ENCODE measurements at regions not wholly inside any gene's neighbourhood (a gene's known extent, or its start where the extent isn't known, plus 50 kb on each side); places are given as distances from the start of the nearest gene placed in this dataset.

DNA sequence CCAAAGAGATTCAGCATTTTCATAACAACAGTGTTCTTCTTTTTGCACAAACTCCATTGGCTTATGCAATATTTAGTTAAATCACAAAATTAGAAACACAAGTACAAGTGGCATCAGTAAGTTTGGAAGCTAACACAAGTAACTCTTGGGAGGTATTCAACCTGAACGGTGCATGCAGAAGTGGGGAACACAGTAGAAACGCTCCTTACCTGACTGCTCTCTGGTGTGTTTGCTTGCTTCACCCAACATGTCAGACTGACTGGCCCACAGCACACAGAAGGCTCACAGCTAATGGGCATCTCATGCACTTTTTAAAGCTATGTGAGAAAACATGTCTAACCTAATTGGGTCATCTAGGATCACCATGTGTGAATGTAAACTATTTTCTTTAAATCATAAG lies 133.6 kb downstream of the MAGEB17 start:
- ATAC-seq (no peak), DNase-seq (no peak)
- Mint-ChIP-seq H3K36me3 (ENCODE audit: low read depth) (peaks cover 2% of the 10 kb centered on the region), H3K4me1 (no peaks in the 10 kb centered on the region), H3K27me3 (no peaks in the 10 kb centered on the region), H3K27ac (no peak overlapping the region), H3K4me3 (no peak overlapping the region)
- H3K9me3 ChIP-seq (ENCODE audit: control insufficient read depth, low read length, poor library complexity, severe bottlenecking): no peaks in the 10 kb centered on the region

DNA sequence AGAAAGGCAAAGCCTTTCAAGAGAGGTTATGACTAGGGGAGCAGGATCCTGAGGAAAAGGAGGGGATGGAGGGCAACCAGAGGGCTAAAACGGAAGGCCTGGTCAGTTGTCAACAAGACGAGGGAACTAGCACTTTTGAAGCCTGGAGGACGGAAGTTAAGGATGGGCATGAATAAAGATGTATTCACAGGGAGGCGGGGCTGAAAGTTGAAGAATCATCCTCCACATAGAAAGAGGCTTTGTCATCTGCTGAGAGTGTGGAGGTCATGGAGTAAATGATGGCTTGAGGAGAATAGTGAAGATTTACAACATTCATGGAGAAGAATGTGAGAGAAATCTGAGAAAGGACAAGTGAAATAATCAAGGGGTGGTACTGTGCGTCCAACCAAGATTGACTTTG lies 137.5 kb downstream of the MAGEB17 start:
- Mint-ChIP-seq H3K4me1 (no peaks in the 10 kb centered on the region), H3K27ac (no peak overlapping the region), H3K27me3 (peaks cover 7% of the 10 kb centered on the region), H3K36me3 (ENCODE audit: low read depth) (peaks cover 2% of the 10 kb centered on the region), H3K4me3 (no peak overlapping the region)
- H3K9me3 ChIP-seq (ENCODE audit: control insufficient read depth, low read length, poor library complexity, severe bottlenecking): no peaks in the 10 kb centered on the region
- DNase-seq (no peak), ATAC-seq (no peak)

DNA sequence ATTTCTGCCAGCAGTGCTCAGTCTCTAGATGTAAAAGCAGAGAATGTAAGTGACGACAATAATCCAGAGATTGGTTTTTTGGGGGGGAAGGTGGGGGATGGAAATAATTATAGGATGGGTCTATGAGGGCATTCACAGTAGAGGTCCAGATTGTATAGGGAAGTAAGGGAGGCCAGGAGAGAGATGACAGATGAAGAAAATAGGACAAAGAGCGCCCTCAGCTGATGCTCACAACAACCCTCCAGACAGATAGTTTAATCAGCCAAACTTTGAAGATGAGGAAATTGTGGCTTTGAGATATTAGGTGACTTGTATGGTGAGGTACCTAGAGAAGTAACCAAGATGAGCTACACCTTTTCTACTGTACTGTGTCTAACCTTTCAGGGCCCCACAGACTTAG lies 137.9 kb downstream of the MAGEB17 start:
- Mint-ChIP-seq H3K4me3 (no peak overlapping the region), H3K27ac (no peak overlapping the region), H3K27me3 (peaks cover 11% of the 10 kb centered on the region), H3K36me3 (ENCODE audit: low read depth) (peaks cover 3% of the 10 kb centered on the region), H3K4me1 (no peaks in the 10 kb centered on the region)
- DNase-seq: no peak
- H3K9me3 ChIP-seq (ENCODE audit: control insufficient read depth, low read length, poor library complexity, severe bottlenecking): no peaks in the 10 kb centered on the region
- no peak for ATAC-seq

DNA sequence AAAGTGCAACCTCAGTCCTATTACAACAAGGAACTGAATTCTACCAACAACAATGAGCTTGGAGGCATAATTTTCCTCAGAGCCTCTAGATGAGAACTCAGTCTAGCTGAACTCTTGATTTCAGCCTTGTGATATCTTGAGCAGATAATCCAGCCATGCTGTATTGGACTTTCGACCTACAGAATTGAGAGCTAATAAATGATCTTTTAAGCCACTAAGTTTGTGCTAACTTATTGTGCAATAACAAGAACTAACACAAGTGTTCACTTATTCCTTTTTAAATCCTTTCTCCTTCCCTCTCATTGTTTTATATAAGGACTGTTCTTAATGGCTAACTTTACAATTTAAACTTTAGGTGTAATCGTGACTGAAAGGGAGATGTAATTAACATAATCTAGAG lies 140.7 kb downstream of the MAGEB17 start:
- Mint-ChIP-seq H3K4me3 (no peak overlapping the region), H3K36me3 (ENCODE audit: low read depth) (peaks cover 3% of the 10 kb centered on the region), H3K4me1 (no peaks in the 10 kb centered on the region), H3K27ac (no peak overlapping the region), H3K27me3 (peaks cover 17% of the 10 kb centered on the region)
- ATAC-seq (no peak), DNase-seq (no peak)
- no peaks in the 10 kb centered on the region for H3K9me3 ChIP-seq (ENCODE audit: control insufficient read depth, low read length, poor library complexity, severe bottlenecking)

DNA sequence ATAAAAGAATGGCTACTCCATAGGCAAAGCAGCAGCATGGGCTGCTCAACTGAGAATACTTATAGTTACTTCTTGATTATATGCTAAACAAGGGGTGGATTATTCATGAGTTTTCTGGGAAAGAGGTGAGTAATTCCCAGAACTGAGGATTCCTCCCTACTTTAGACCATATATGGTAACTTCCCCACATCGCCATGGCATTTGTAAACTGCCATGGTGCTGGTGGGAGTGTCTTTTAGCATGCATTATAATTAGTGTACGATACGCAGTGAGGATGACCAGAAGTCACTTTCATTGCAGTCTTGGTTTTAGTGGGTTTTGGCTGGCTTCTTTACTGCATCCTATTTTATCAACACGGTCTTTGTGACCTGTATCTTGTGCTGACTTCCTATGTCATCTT lies 141.5 kb downstream of the MAGEB17 start:
- Mint-ChIP-seq H3K27me3 (peaks cover 17% of the 10 kb centered on the region), H3K27ac (no peak overlapping the region), H3K36me3 (ENCODE audit: low read depth) (peaks cover 3% of the 10 kb centered on the region), H3K4me1 (no peaks in the 10 kb centered on the region), H3K4me3 (no peak overlapping the region)
- no peaks in the 10 kb centered on the region for H3K9me3 ChIP-seq (ENCODE audit: control insufficient read depth, low read length, poor library complexity, severe bottlenecking)
- no peak for DNase-seq
- ATAC-seq: no peak

DNA sequence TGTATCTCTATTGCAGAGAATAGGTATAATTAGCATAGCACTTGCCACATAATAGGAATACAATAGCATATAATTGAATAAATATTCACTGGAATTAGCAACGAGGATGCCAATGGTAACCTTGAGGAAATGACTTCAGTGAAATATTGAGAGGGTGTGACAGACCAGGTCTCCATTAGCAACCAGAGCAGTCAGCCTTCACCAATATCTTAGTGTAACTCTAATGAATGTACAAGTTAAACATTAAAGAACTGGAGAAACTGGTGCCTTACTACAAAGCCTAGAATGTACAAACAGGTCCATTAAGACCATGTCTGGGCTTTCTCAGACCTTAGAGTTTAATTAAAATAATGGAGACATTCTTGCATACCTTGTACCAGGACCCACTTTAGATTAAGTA lies 143.0 kb downstream of the MAGEB17 start:
- H3K27ac Mint-ChIP-seq: no peak overlapping the region

DNA sequence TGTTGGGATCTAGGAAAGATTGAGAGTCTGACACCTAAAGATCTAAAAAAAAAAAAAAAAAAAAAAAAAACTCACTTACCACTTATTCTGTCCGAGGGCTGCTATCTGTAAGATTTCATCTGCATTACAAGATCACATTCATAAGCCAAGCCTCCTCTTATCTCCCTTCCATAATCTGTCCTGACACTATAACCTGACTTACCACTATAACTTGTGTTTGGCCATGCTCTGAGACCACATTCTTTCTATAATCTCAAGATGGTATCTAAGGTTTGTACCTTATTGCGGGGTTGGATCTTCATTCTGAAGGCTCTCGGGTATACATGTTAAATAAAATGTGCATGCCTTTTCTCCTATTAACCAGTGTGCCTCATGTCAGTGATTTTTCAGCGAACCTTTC lies 144.4 kb downstream of the MAGEB17 start:
- no peaks in the 10 kb centered on the region for H3K9me3 ChIP-seq (ENCODE audit: control insufficient read depth, low read length, poor library complexity, severe bottlenecking)
- H3K27me3 Mint-ChIP-seq: peaks cover 17% of the 10 kb centered on the region
- no peak overlapping the region for H3K4me3 Mint-ChIP-seq
- H3K27ac Mint-ChIP-seq: no peak overlapping the region
- no peak for ATAC-seq
- DNase-seq: no peak
- no peaks in the 10 kb centered on the region for H3K4me1 Mint-ChIP-seq
- peaks cover 3% of the 10 kb centered on the region for H3K36me3 Mint-ChIP-seq (ENCODE audit: low read depth)

More for the DNA sequence above, 143.0 kb downstream of the MAGEB17 start:
- ATAC-seq (no peak), DNase-seq (no peak)
- no peaks in the 10 kb centered on the region for H3K9me3 ChIP-seq (ENCODE audit: control insufficient read depth, low read length, poor library complexity, severe bottlenecking)
- Mint-ChIP-seq H3K27me3 (peaks cover 17% of the 10 kb centered on the region), H3K4me1 (no peaks in the 10 kb centered on the region), H3K4me3 (no peak overlapping the region), H3K36me3 (ENCODE audit: low read depth) (peaks cover 3% of the 10 kb centered on the region)

DNA sequence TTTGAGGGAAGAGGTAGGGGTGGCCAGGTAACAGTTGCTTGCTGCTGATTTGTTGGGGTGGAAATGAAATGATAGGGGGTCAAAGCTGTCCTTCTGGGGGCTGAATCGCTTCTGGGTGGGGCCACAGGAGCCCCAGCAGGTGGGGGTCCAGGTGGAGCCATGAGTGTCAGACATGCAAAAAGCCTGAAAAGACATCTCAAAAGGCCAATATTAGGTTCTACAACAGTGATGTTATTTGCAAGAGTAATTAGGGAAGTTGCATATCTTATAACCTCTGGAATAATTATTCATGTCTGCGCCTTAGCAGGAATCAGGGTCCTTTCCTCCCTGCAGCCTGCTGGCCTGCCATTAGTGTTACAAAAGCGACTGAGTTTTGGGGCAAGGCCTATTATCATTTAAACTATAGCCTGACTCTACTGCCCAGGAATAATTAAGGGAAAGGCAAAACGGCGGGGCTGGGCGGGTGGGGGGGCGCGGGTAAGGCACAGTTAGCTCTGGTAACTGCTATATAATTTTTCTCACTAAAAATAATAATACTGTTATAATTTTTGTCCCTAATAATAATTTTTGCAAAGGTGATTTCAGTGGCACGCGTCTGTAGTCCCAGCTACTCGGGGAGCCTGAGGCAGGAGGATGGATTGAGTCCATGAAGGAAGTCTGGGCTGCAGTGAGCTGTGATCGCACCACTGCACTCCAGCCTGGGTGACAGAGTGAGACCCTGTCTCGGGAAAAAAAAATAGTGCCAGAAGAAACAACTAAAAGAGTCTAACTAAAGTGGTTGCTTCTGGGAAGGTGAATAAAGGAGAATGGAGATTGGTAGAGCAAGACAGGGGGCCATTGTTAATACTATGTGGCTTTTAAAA lies 145.7 kb downstream of the MAGEB17 start:
- Mint-ChIP-seq H3K36me3 (ENCODE audit: low read depth) (peaks cover 3% of the 10 kb centered on the region), H3K27ac (no peak overlapping the region), H3K4me1 (no peaks in the 10 kb centered on the region), H3K27me3 (peaks cover 17% of the 10 kb centered on the region), H3K4me3 (no peak overlapping the region)
- H3K9me3 ChIP-seq (ENCODE audit: control insufficient read depth, low read length, poor library complexity, severe bottlenecking): no peaks in the 10 kb centered on the region
- DNase-seq (no peak), ATAC-seq (no peak)

DNA sequence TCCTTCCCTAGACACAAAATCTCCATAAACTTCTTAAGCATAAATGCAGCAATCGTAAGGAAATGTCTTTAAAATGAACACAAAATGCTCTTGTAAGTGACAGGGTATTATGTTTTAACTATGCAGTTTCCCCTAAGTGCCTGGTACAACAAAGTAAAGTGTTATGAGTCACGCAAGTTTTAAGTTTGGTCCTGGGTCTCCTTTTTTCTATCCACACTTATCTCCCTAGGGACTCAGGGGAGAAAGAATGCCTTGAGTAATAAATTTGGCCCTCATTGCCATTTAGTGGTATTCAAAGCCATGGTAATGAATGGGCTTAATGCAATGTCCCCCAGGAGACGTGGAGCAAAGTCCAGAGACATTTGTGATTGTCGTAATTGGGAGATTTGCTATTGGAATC lies 149.1 kb downstream of the MAGEB17 start:
- H3K4me3 Mint-ChIP-seq: no peak overlapping the region
- peaks cover 11% of the 10 kb centered on the region for H3K27me3 Mint-ChIP-seq
- no peaks in the 10 kb centered on the region for H3K9me3 ChIP-seq (ENCODE audit: control insufficient read depth, low read length, poor library complexity, severe bottlenecking)
- H3K4me1 Mint-ChIP-seq: no peaks in the 10 kb centered on the region
- H3K36me3 Mint-ChIP-seq (ENCODE audit: low read depth): no peaks in the 10 kb centered on the region
- no peak overlapping the region for H3K27ac Mint-ChIP-seq
- no peak for ATAC-seq
- no peak for DNase-seq

DNA sequence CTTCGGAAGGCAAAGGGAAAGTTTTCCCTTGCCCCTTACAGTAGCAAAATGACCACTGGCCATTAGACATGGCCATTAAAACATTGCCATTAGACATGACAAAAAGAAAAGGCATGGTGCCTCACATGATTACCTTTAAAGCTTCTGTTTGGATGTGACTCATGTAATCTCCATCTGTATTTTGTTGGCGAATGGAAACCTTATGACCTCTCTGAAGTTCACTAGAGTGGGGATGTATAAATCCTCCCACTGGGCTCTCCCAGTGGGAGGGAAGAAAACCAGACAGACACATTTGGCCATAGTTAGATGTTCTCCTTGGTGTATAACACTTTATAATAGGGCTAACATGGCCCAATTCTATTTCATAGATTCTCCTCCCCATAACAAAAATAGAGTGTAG lies 152.6 kb downstream of the MAGEB17 start:
- H3K27ac Mint-ChIP-seq: no peak overlapping the region
- H3K36me3 Mint-ChIP-seq (ENCODE audit: low read depth): no peaks in the 10 kb centered on the region
- no peaks in the 10 kb centered on the region for H3K9me3 ChIP-seq (ENCODE audit: control insufficient read depth, low read length, poor library complexity, severe bottlenecking)
- H3K27me3 Mint-ChIP-seq: peaks cover 5% of the 10 kb centered on the region
- ATAC-seq (no peak), DNase-seq (no peak)
- no peak overlapping the region for H3K4me3 Mint-ChIP-seq
- H3K4me1 Mint-ChIP-seq: no peaks in the 10 kb centered on the region

DNA sequence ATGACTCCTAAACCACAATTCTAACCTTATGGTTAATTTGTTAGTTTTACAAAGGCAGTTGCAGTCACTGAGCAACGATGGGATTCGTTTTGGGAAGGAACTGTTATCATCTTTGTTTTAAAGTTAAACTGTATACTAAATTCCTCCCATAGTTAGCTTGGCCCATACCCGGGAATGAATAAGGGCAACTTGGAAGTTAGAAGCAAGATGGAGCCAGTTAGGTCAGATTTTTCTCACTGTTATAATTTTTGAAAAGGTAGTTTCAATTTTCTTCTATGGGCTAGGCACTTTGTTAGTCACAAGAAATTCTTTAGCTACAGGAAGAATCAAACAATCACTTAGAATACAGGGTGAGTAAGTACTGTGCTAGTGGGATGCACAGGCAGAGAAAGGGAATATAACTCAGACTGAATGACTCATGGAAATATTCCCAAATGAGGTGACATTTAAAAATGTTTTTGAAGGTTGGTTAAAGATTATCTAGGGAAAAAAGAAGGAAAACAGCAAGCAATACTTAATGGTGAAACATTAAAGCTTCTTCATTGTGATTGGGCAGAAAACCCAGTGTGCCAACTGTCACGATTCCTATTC lies 153.6 kb downstream of the MAGEB17 start:
- no peaks in the 10 kb centered on the region for H3K4me1 Mint-ChIP-seq
- no peak for ATAC-seq
- H3K4me3 Mint-ChIP-seq: no peak overlapping the region
- H3K27ac Mint-ChIP-seq: no peak overlapping the region
- DNase-seq: no peak
- H3K27me3 Mint-ChIP-seq: peaks cover 5% of the 10 kb centered on the region
- H3K36me3 Mint-ChIP-seq (ENCODE audit: low read depth): no peaks in the 10 kb centered on the region
- no peaks in the 10 kb centered on the region for H3K9me3 ChIP-seq (ENCODE audit: control insufficient read depth, low read length, poor library complexity, severe bottlenecking)

DNA sequence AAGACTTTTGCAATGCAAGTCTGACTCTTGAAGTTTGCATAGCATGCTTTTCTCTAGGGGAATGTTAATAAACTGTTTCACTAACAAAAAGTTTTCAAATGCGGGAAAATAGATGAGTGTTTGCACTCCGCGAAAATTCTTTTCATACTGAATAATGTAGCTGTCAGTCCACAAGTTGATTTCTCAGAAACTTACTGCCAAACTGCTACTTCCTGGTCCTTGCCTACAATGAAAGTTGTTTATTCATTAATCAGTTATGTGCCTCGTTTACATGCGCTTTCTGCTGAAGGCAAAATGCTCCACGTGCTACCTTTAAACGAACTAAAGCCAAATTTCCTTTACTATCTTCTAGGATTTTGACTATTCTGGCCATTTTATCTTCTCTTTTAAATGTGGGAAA lies 166.2 kb downstream of the MAGEB17 start:
- H3K27me3 Mint-ChIP-seq: no peaks in the 10 kb centered on the region
- no peak overlapping the region for H3K27ac Mint-ChIP-seq
- no peaks in the 10 kb centered on the region for H3K4me1 Mint-ChIP-seq
- no peaks in the 10 kb centered on the region for H3K36me3 Mint-ChIP-seq (ENCODE audit: low read depth)
- no peaks in the 10 kb centered on the region for H3K9me3 ChIP-seq (ENCODE audit: control insufficient read depth, low read length, poor library complexity, severe bottlenecking)
- ATAC-seq (no peak), DNase-seq (no peak)
- no peak overlapping the region for H3K4me3 Mint-ChIP-seq

DNA sequence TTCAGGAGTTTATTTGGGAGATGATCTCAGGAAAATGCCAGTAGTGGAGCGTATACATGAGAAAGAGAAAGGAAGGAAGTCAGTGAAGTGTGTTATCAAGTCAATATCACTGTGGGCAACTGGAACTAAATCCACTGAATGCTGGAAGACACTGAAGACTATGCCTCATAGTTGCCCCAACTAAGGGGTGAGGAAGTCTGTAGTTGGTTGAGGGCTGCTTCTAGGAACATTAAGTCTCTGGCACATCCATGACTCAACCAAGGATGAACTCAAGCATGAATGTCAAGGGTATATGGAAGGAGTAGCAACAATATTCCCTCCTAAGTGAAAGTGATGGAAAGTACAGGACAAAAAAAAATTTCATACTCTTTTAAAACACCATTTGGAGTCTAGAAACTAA lies 167.9 kb downstream of the MAGEB17 start:
- Mint-ChIP-seq H3K27ac (no peak overlapping the region), H3K4me3 (no peak overlapping the region), H3K27me3 (no peaks in the 10 kb centered on the region), H3K36me3 (ENCODE audit: low read depth) (no peaks in the 10 kb centered on the region), H3K4me1 (no peaks in the 10 kb centered on the region)
- DNase-seq: no peak
- no peak for ATAC-seq
- no peaks in the 10 kb centered on the region for H3K9me3 ChIP-seq (ENCODE audit: control insufficient read depth, low read length, poor library complexity, severe bottlenecking)
